Right lobe of liver (tissue), 4 donors: ENCODE measurements at regions not wholly inside any gene's neighbourhood (a gene's known extent, or its start where the extent isn't known, plus 50 kb on each side); places are given as distances from the start of the nearest gene placed in this dataset.

Source experiments
- CTCF ChIP-seq, 4 donors: fragments of 200-600 bp in 3 of 4; fragments of 450-650 bp in 1 of 4; IDR thresholded peaks; one replicate each; pipeline versions ENCODE4 v1.5.1 to v1.8.0; 2016 to 2022; ENCODE audit warnings: antibody characterized with exemption in 4 of 4, mild to moderate bottlenecking in 2 of 4
- POLR2A ChIP-seq: fragments of 450-650 bp; IDR thresholded peaks from one replicate; pipeline ENCODE4 v1.6.1; 2017; ENCODE audit warnings: antibody characterized with exemption, mild to moderate bottlenecking
- donor health status: DM: no; HTN: no; CAD: no.
- donor health status: DM: no; HTN: no; CAD: no.
- donor health status: DM: no; HTN: yes; CAD: no.

GRCh38 chr4:164056426-164057142 lies 562.1 kb downstream of the TMA16 start:
- TF ChIP-seq CTCF (IDR thresholded peaks at IDR 0.05) (no peak), POLR2A (no peak)
